Neural cell (in vitro differentiated cells): ENCODE measurements at regions not wholly inside any gene's neighbourhood (a gene's known extent, or its start where the extent isn't known, plus 50 kb on each side); places are given as distances from the start of the nearest gene placed in this dataset.

Experiments
- H2AFZ ChIP-seq: fragments of 200-600, 300-800 bp; sonication (generic), shearing (Covaris generic); 2 replicates; pipeline ENCODE4 v1.6.0; 2014; ENCODE audit warnings: low read depth, mild to moderate bottlenecking, antibody characterized with exemption, low read length, moderate library complexity
- H3F3A ChIP-seq: fragments of 200-600 bp; shearing (Covaris generic); 2 replicates; pipeline ENCODE4 v1.6.1; 2016; ENCODE audit warnings: mild to moderate bottlenecking, moderate library complexity, mixed read lengths, antibody characterized with exemption, low read length; ENCODE audit not compliant: insufficient read depth, poor library complexity, severe bottlenecking
- H3K27ac ChIP-seq: fragments of 200-600, 300-800 bp; sonication (generic), shearing (Covaris generic); 2 replicates; pipeline ENCODE4 v1.5.1; 2014; ENCODE audit warnings: mild to moderate bottlenecking, low read length, moderate library complexity
- H3K27me3 ChIP-seq: fragments of 300-800, 200-600 bp; sonication (generic), shearing (Covaris generic); 2 replicates; pipeline ENCODE4 v1.6.0; 2014; ENCODE audit warnings: mild to moderate bottlenecking, low read depth, low read length, moderate library complexity; ENCODE audit not compliant: insufficient read depth
- H3K36me3 ChIP-seq: fragments of 300-800, 200-600 bp; sonication (generic), shearing (Covaris generic); 2 replicates; pipeline ENCODE4 v1.5.1; 2014; ENCODE audit warnings: mild to moderate bottlenecking, antibody characterized with exemption, low read length, moderate library complexity; ENCODE audit not compliant: insufficient read depth
- H3K4me2 ChIP-seq: fragments of 300-800, 200-600 bp; sonication (generic), shearing (Covaris generic); 2 replicates; pipeline ENCODE4 v1.6.0; 2014; ENCODE audit warnings: mild to moderate bottlenecking, low read length
- H3K4me3 ChIP-seq: fragments of 300-800, 200-600 bp; sonication (generic), shearing (Covaris generic); 2 replicates; pipeline ENCODE4 v1.5.1; 2014; ENCODE audit warnings: mild to moderate bottlenecking, low read length, moderate library complexity
- H3K79me2 ChIP-seq: fragments of 200-600 bp; shearing (Covaris generic); replicated peaks from 2 replicates; pipeline ENCODE4 v1.6.0; 2014; ENCODE audit warnings: mild to moderate bottlenecking, low read length, moderate library complexity; ENCODE audit not compliant: insufficient read depth
- H3K9ac ChIP-seq: fragments of 300-800, 200-600 bp; sonication (generic), shearing (Covaris generic); 2 replicates; pipeline ENCODE4 v1.6.1; 2016; ENCODE audit warnings: mild to moderate bottlenecking, low read length, mixed read lengths
- H3K9me2 ChIP-seq: fragments of 200-600 bp; shearing (Covaris generic); 2 replicates; pipeline ENCODE4 v1.6.1; 2016; ENCODE audit warnings: mild to moderate bottlenecking, low read length, mixed read lengths; ENCODE audit not compliant: insufficient read depth
- H3K9me3 ChIP-seq: fragments of 200-600, 300-800 bp; sonication (generic), shearing (Covaris generic); 2 replicates; pipeline ENCODE4 v1.6.1; 2016; ENCODE audit warnings: mild to moderate bottlenecking, mixed run types, low read length, moderate library complexity, mixed read lengths
- H4K20me1 ChIP-seq: fragments of 200-600 bp; shearing (Covaris generic); 2 replicates; pipeline ENCODE4 v1.6.1; 2016; ENCODE audit warnings: mild to moderate bottlenecking, mixed run types; ENCODE audit not compliant: insufficient read depth
- EP300 ChIP-seq: fragments of 450-650 bp; conservative IDR thresholded peaks from 2 replicates; pipeline ENCODE4 v1.6.1; 2014; ENCODE audit warnings: antibody characterized with exemption, mild to moderate bottlenecking, moderate library complexity; ENCODE audit not compliant: poor library complexity, severe bottlenecking
- EZH2 ChIP-seq: fragments of 200-600, 300-800 bp; shearing (Covaris generic), sonication (generic); IDR thresholded peaks from 2 replicates; pipeline ENCODE4 v1.6.1; 2014; ENCODE audit warnings: antibody characterized with exemption, low read length, borderline replicate concordance, mild to moderate bottlenecking; ENCODE audit not compliant: insufficient read depth, poor library complexity, severe bottlenecking
- MXI1 ChIP-seq: fragments of 450-650 bp; conservative IDR thresholded peaks from 2 replicates; pipeline ENCODE4 v1.6.1; 2014; ENCODE audit warnings: antibody characterized with exemption, mild to moderate bottlenecking; ENCODE audit not compliant: poor library complexity, severe bottlenecking
- POLR2AphosphoS5 ChIP-seq: IDR thresholded peaks from 2 replicates; pipeline ENCODE4 v1.6.1; 2012
- RAD21 ChIP-seq: fragments of 450-650 bp; conservative IDR thresholded peaks from 2 replicates; pipeline ENCODE4 v1.6.1; 2014; ENCODE audit warnings: antibody characterized with exemption, mild to moderate bottlenecking, moderate library complexity
- SMC3 ChIP-seq: fragments of 450-650 bp; conservative IDR thresholded peaks from 2 replicates; pipeline ENCODE4 v1.6.1; 2014; ENCODE audit warnings: antibody characterized with exemption, mild to moderate bottlenecking, moderate library complexity; ENCODE audit not compliant: poor library complexity
- TAF1 ChIP-seq: IDR thresholded peaks from 2 replicates; pipeline ENCODE4 v1.6.1; 2012; ENCODE audit warnings: low read depth
- TF ChIP-seq, protein P1 (sequence below): IDR thresholded peaks from 2 replicates; pipeline ENCODE4 v1.6.1; 2012; ENCODE audit warnings: borderline replicate concordance
- TF ChIP-seq, protein P2 (sequence below): fragments of 450-650 bp; IDR thresholded peaks from 2 replicates; pipeline ENCODE4 v1.5.1; 2014; ENCODE audit warnings: antibody characterized with exemption, mild to moderate bottlenecking, moderate library complexity; ENCODE audit not compliant: poor library complexity, severe bottlenecking

GRCh38 chr15:46879032-46879770 lies 838.1 kb upstream of the SEMA6D start:
- TF ChIP-seq, protein P1, sequence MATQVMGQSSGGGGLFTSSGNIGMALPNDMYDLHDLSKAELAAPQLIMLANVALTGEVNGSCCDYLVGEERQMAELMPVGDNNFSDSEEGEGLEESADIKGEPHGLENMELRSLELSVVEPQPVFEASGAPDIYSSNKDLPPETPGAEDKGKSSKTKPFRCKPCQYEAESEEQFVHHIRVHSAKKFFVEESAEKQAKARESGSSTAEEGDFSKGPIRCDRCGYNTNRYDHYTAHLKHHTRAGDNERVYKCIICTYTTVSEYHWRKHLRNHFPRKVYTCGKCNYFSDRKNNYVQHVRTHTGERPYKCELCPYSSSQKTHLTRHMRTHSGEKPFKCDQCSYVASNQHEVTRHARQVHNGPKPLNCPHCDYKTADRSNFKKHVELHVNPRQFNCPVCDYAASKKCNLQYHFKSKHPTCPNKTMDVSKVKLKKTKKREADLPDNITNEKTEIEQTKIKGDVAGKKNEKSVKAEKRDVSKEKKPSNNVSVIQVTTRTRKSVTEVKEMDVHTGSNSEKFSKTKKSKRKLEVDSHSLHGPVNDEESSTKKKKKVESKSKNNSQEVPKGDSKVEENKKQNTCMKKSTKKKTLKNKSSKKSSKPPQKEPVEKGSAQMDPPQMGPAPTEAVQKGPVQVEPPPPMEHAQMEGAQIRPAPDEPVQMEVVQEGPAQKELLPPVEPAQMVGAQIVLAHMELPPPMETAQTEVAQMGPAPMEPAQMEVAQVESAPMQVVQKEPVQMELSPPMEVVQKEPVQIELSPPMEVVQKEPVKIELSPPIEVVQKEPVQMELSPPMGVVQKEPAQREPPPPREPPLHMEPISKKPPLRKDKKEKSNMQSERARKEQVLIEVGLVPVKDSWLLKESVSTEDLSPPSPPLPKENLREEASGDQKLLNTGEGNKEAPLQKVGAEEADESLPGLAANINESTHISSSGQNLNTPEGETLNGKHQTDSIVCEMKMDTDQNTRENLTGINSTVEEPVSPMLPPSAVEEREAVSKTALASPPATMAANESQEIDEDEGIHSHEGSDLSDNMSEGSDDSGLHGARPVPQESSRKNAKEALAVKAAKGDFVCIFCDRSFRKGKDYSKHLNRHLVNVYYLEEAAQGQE: peak; percentile 64
- TF ChIP-seq TAF1 (no peak), EP300 (peak; percentile 52), MXI1 (no peak), POLR2AphosphoS5 (peak; percentile 84), EZH2 (no peak), RAD21 (no peak), SMC3 (no peak)
- TF ChIP-seq, protein P2, sequence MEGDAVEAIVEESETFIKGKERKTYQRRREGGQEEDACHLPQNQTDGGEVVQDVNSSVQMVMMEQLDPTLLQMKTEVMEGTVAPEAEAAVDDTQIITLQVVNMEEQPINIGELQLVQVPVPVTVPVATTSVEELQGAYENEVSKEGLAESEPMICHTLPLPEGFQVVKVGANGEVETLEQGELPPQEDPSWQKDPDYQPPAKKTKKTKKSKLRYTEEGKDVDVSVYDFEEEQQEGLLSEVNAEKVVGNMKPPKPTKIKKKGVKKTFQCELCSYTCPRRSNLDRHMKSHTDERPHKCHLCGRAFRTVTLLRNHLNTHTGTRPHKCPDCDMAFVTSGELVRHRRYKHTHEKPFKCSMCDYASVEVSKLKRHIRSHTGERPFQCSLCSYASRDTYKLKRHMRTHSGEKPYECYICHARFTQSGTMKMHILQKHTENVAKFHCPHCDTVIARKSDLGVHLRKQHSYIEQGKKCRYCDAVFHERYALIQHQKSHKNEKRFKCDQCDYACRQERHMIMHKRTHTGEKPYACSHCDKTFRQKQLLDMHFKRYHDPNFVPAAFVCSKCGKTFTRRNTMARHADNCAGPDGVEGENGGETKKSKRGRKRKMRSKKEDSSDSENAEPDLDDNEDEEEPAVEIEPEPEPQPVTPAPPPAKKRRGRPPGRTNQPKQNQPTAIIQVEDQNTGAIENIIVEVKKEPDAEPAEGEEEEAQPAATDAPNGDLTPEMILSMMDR: no peak
- no peaks in the 10 kb centered on the region for H3K9me3 ChIP-seq

GRCh38 chr15:46880791-46881190 lies 836.5 kb upstream of the SEMA6D start:
- Histone ChIP-seq H3F3A (no peaks in the 10 kb centered on the region), H3K36me3 (no peaks in the 10 kb centered on the region), H3K27me3 (no peaks in the 10 kb centered on the region), H3K9me2 (no peaks in the 10 kb centered on the region), H2AFZ (no peak overlapping the region), H3K9me3 (no peaks in the 10 kb centered on the region), H4K20me1 (no peaks in the 10 kb centered on the region), H3K9ac (no peak overlapping the region), H3K79me2 (no peaks in the 10 kb centered on the region), H3K27ac (no peak overlapping the region), H3K4me2 (no peak overlapping the region), H3K4me3 (no peak overlapping the region)
- TF ChIP-seq TAF1: no peak
- no peak for TF ChIP-seq EP300
- TF ChIP-seq RAD21: no peak
- no peak for TF ChIP-seq SMC3
- TF ChIP-seq MXI1: no peak
- TF ChIP-seq, protein P2: no peak
- no peak for TF ChIP-seq EZH2

More at GRCh38 chr15:46879032-46879770, 838.1 kb upstream of the SEMA6D start:
- H3K4me2 ChIP-seq: no peak overlapping the region
- H3K4me3 ChIP-seq: no peak overlapping the region
- H3K9me2 ChIP-seq: no peaks in the 10 kb centered on the region
- H4K20me1 ChIP-seq: no peaks in the 10 kb centered on the region
- H3K36me3 ChIP-seq: no peaks in the 10 kb centered on the region
- H3K9ac ChIP-seq: no peak overlapping the region
- H3K27me3 ChIP-seq: no peaks in the 10 kb centered on the region
- no peaks in the 10 kb centered on the region for H3K79me2 ChIP-seq
- H3F3A ChIP-seq: no peaks in the 10 kb centered on the region
- no peak overlapping the region for H2AFZ ChIP-seq
- H3K27ac ChIP-seq: peak overlapping the region; percentile 61
